Astrocyte (in vitro differentiated cells and primary cell): ENCODE measurements at regions not wholly inside any gene's neighbourhood (a gene's known extent, or its start where the extent isn't known, plus 50 kb on each side); places are given as distances from the start of the nearest gene placed in this dataset.

ENCODE experiments used
- DNase-seq: peaks from one replicate; pipeline ENCODE4 v3.0.0-alpha.2; 2010; ENCODE audit warnings: low read depth
- FAIRE-seq: peaks from 2 replicates; lab custom pipeline; 2011; peaks lifted over from hg19 to GRCh38; lab: Jason Lieb, UNC
- H2AFZ ChIP-seq: 2 replicates; pipeline ENCODE4 v1.6.0; 2012; ENCODE audit warnings: low read depth, low read length, inconsistent platforms
- H3K27ac ChIP-seq: 2 replicates; pipeline ENCODE4 v1.5.1; 2011; ENCODE audit warnings: low read depth, low read length, inconsistent platforms
- H3K27me3 ChIP-seq: 2 replicates; pipeline ENCODE4 v1.6.0; 2011; ENCODE audit warnings: low read length, inconsistent platforms; ENCODE audit not compliant: insufficient read depth
- H3K36me3 ChIP-seq: 2 replicates; pipeline ENCODE4 v1.5.1; 2011; ENCODE audit warnings: low read length, inconsistent platforms; ENCODE audit not compliant: insufficient read depth
- H3K4me1 ChIP-seq: 2 replicates; pipeline ENCODE4 v1.5.1; 2011; ENCODE audit warnings: low read length, inconsistent platforms; ENCODE audit not compliant: insufficient read depth
- H3K4me2 ChIP-seq: 2 replicates; pipeline ENCODE4 v1.6.0; 2012; ENCODE audit warnings: low read length, inconsistent platforms
- H3K4me3 ChIP-seq: 2 replicates; pipeline ENCODE4 v1.5.1; 2011; ENCODE audit warnings: low read depth, mild to moderate bottlenecking, low read length, inconsistent platforms; ENCODE audit not compliant: insufficient read depth
- H3K79me2 ChIP-seq: 2 replicates; pipeline ENCODE4 v1.6.0; 2012; ENCODE audit warnings: mild to moderate bottlenecking, low read length, inconsistent platforms; ENCODE audit not compliant: insufficient read depth
- H3K9ac ChIP-seq: 2 replicates; pipeline ENCODE4 v1.6.0; 2012; ENCODE audit warnings: mild to moderate bottlenecking, low read length, inconsistent platforms
- H3K9me3 ChIP-seq: 2 replicates; pipeline ENCODE4 v1.5.1; 2012; ENCODE audit warnings: low read depth, mild to moderate bottlenecking, low read length, inconsistent platforms; ENCODE audit not compliant: insufficient read depth
- H4K20me1 ChIP-seq: 2 replicates; pipeline ENCODE4 v1.6.0; 2012; ENCODE audit warnings: low read length, inconsistent platforms; ENCODE audit not compliant: insufficient read depth
- H3K27ac Mint-ChIP-seq: one replicate; pipeline ENCODE4 v1.8.0; 2021; ENCODE audit warnings: mild to moderate bottlenecking, mixed read lengths; ENCODE audit not compliant: unreplicated experiment
- H3K27me3 Mint-ChIP-seq: one replicate; pipeline ENCODE4 v1.8.0; 2021; ENCODE audit warnings: low read depth, mixed read lengths; ENCODE audit not compliant: unreplicated experiment
- H3K36me3 Mint-ChIP-seq: one replicate; pipeline ENCODE4 v1.8.0; 2021; ENCODE audit warnings: low read depth, mixed read lengths; ENCODE audit not compliant: unreplicated experiment
- H3K4me1 Mint-ChIP-seq: one replicate; pipeline ENCODE4 v1.8.0; 2021; ENCODE audit warnings: low read depth, mixed read lengths; ENCODE audit not compliant: unreplicated experiment
- H3K4me3 Mint-ChIP-seq: one replicate; pipeline ENCODE4 v1.8.0; 2021; ENCODE audit warnings: mild to moderate bottlenecking, moderate library complexity, mixed read lengths; ENCODE audit not compliant: unreplicated experiment
- H3K9me3 Mint-ChIP-seq: one replicate; pipeline ENCODE4 v1.8.0; 2021; ENCODE audit warnings: mild to moderate bottlenecking, mixed read lengths; ENCODE audit not compliant: unreplicated experiment
- EZH2 ChIP-seq: IDR thresholded peaks from 2 replicates; pipeline ENCODE4 v1.6.1; 2012; ENCODE audit warnings: mild to moderate bottlenecking, low read length, inconsistent platforms; ENCODE audit not compliant: insufficient read depth
- TF ChIP-seq, protein P1 (sequence below): IDR thresholded peaks from 2 replicates; pipeline ENCODE4 v1.5.1; 2011; ENCODE audit warnings: low read depth, mild to moderate bottlenecking, inconsistent platforms, low read length, moderate library complexity; ENCODE audit not compliant: insufficient read depth

DNA sequence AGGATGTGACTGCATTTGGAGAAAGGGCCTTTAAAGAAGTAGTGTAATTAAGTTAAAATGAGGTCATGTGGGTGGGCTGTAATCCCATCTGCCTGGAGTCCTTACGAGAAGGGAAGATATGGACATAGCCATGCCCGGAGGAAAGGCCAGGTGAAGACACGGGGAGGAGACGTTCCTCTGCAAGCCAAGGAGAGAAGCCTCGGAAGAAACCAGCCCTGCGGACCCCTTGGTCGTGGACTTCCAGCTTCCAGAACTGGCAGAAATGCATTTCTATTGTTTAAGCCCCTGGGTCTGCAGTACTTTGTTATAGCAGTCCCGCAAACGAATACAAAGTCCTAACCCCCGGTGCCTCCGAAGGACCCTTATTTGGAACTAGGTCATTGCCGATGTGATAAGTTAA, 87.6 kb upstream of the TAF1B start:
- no peaks in the 10 kb centered on the region for H4K20me1 ChIP-seq
- H3K36me3 ChIP-seq: no peaks in the 10 kb centered on the region
- H3K9me3 ChIP-seq: no peaks in the 10 kb centered on the region
- Mint-ChIP-seq H3K4me1 (peaks cover 16% of the 10 kb centered on the region), H3K27ac (no peak overlapping the region), H3K27me3 (peaks cover 35% of the 10 kb centered on the region), H3K9me3 (peaks cover 4% of the 10 kb centered on the region), H3K36me3 (no peaks in the 10 kb centered on the region), H3K4me3 (no peak overlapping the region)
- TF ChIP-seq, protein P1, sequence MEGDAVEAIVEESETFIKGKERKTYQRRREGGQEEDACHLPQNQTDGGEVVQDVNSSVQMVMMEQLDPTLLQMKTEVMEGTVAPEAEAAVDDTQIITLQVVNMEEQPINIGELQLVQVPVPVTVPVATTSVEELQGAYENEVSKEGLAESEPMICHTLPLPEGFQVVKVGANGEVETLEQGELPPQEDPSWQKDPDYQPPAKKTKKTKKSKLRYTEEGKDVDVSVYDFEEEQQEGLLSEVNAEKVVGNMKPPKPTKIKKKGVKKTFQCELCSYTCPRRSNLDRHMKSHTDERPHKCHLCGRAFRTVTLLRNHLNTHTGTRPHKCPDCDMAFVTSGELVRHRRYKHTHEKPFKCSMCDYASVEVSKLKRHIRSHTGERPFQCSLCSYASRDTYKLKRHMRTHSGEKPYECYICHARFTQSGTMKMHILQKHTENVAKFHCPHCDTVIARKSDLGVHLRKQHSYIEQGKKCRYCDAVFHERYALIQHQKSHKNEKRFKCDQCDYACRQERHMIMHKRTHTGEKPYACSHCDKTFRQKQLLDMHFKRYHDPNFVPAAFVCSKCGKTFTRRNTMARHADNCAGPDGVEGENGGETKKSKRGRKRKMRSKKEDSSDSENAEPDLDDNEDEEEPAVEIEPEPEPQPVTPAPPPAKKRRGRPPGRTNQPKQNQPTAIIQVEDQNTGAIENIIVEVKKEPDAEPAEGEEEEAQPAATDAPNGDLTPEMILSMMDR: no peak
- no peak overlapping the region for H3K27ac ChIP-seq
- H3K27me3 ChIP-seq: no peaks in the 10 kb centered on the region
- no peaks in the 10 kb centered on the region for H3K79me2 ChIP-seq
- H3K4me3 ChIP-seq: no peak overlapping the region
- no peak overlapping the region for H3K4me2 ChIP-seq
- FAIRE-seq: no peak
- H3K4me1 ChIP-seq: peaks cover 36% of the 10 kb centered on the region
- no peak overlapping the region for H2AFZ ChIP-seq
- H3K9ac ChIP-seq: no peak overlapping the region
- no peak for DNase-seq

DNA sequence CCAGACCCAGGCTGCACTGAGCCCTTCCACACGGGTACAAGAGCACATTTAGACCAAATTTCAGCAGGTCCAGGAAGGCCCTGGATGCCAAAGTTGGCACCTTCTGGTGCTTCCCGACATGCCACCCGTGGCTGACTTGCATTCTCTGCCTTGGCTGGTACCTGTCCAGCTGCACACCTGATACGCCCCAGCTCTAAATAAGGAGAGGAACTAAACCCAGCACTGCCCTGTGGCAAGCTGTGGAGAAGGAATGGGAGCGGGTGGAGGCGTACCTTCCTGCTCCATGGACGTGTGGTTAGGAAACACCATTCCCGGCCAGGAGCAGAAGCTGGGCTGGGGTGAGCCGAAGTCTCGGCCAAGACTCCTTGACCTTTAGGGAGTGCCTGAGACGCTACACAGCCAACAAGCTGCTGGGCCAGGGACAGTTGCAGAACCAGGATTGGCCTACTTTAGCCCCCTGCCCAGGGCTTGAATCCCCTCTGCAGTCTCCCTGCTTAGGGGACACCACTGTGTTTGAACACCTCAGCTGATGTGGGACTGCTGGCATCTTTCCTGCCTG, 86.5 kb upstream of the TAF1B start:
- H2AFZ ChIP-seq: peak overlapping the region; percentile 66

More for the DNA sequence above, 86.5 kb upstream of the TAF1B start:
- peaks cover 36% of the 10 kb centered on the region for H3K4me1 ChIP-seq
- H3K27ac Mint-ChIP-seq: no peak overlapping the region
- H3K36me3 ChIP-seq: no peaks in the 10 kb centered on the region
- no peaks in the 10 kb centered on the region for H3K27me3 ChIP-seq
- no peaks in the 10 kb centered on the region for H4K20me1 ChIP-seq
- DNase-seq (no peak), FAIRE-seq (no peak)
- H3K4me2 ChIP-seq: peak overlapping the region; percentile 89
- H3K4me1 Mint-ChIP-seq: peaks cover 16% of the 10 kb centered on the region
- H3K27ac ChIP-seq: no peak overlapping the region
- H3K36me3 Mint-ChIP-seq: no peaks in the 10 kb centered on the region
- no peaks in the 10 kb centered on the region for H3K9me3 ChIP-seq
- no peak overlapping the region for H3K4me3 ChIP-seq
- H3K9ac ChIP-seq: no peak overlapping the region
- peaks cover 4% of the 10 kb centered on the region for H3K9me3 Mint-ChIP-seq
- H3K79me2 ChIP-seq: no peaks in the 10 kb centered on the region
- TF ChIP-seq, protein P1: no peak
- no peak for TF ChIP-seq EZH2
- H3K27me3 Mint-ChIP-seq: peaks cover 29% of the 10 kb centered on the region
- no peak overlapping the region for H3K4me3 Mint-ChIP-seq
